Lung (tissue), 11 donors: ENCODE measurements at regions not wholly inside any gene's neighbourhood (a gene's known extent, or its start where the extent isn't known, plus 50 kb on each side); places are given as distances from the start of the nearest gene placed in this dataset.

Experiments used
- ATAC-seq: fragments of 200-7000 bp; cut with Tn5 transposase; one replicate; pipeline ENCODE4 v1.9.1; 2020; ENCODE audit warnings: moderate number of reproducible peaks; ENCODE audit not compliant: insufficient read depth, low FRiP score
- DNase-seq, 3 donors: peaks; one replicate each; pipeline ENCODE4 v3.0.0-alpha.2; 2013 to 2017
- H3K27ac ChIP-seq, 2 donors: one replicate each; pipeline ENCODE4 v1.5.1; 2013; ENCODE audit warnings: mild to moderate bottlenecking in 2 of 2, moderate library complexity in 2 of 2, control low read depth in 1 of 2, inconsistent platforms in 1 of 2, low read depth in 1 of 2, low read length in 1 of 2
- H3K27me3 ChIP-seq, 3 donors: one replicate each; pipeline ENCODE4 v1.5.1; 2013; ENCODE audit warnings: low read length in 2 of 3; ENCODE audit not compliant: control insufficient read depth in 3 of 3, insufficient read depth in 3 of 3
- H3K36me3 ChIP-seq, 4 donors: one replicate each; pipeline ENCODE4 v1.5.1; 2013; ENCODE audit warnings: low read length in 4 of 4, mild to moderate bottlenecking in 1 of 4, moderate library complexity in 1 of 4; ENCODE audit not compliant: control insufficient read depth in 4 of 4, insufficient read depth in 4 of 4
- H3K4me1 ChIP-seq, 5 donors: one replicate each; pipeline ENCODE4 v1.5.1; 2013; ENCODE audit warnings: low read length in 5 of 5, mild to moderate bottlenecking in 2 of 5, moderate library complexity in 1 of 5; ENCODE audit not compliant: control insufficient read depth in 5 of 5, insufficient read depth in 5 of 5
- H3K4me3 ChIP-seq: one replicate; pipeline ENCODE4 v1.5.1; 2013; ENCODE audit warnings: mild to moderate bottlenecking, control low read depth, moderate library complexity
- H3K9ac ChIP-seq, 2 donors: one replicate each; pipeline ENCODE4 v1.5.1; 2013; ENCODE audit warnings: low read length in 2 of 2, control low read depth in 1 of 2; ENCODE audit not compliant: insufficient read depth in 1 of 2
- H3K9me3 ChIP-seq, 4 donors: one replicate each; pipeline ENCODE4 v1.5.1; 2013; ENCODE audit warnings: low read length in 3 of 4, mild to moderate bottlenecking in 1 of 4, moderate library complexity in 1 of 4; ENCODE audit not compliant: control insufficient read depth in 4 of 4, insufficient read depth in 3 of 4
- CTCF ChIP-seq: IDR thresholded peaks from 2 replicates; pipeline ENCODE4 v1.5.1; 2012; ENCODE audit warnings: mild to moderate bottlenecking; ENCODE audit errors: control extremely low read depth, extremely low read depth
- WGBS, 2 donors: extraction: QIAGEN DNeasy Blood & Tissue Kit; methylation state at CpG; one replicate each; pipeline ENCODE4 v1.1.7; 2013; 5-methylcytosine and 5-hydroxymethylcytosine counted together
- donor health status: control.
- donor health status: control.
- donor health status: Bipolar disorder and iron deficiency.
- donor health status: healthy.
- donor health status: DM: yes; HTN: yes; CAD: no.

- H3K27me3 ChIP-seq, result no peaks in the 10 kb centered on the region
- no peaks in the 10 kb centered on the region for H3K9me3 ChIP-seq
- H3K9ac ChIP-seq, result no peak overlapping the region
- 84 to 85% methylated on average over 4 of the region's 4 CpGs for WGBS, 2 donors
- no peaks in the 10 kb centered on the region for H3K36me3 ChIP-seq
- DNase-seq (no peak), ATAC-seq (no peak)
- no peaks in the 10 kb centered on the region for H3K4me1 ChIP-seq
- no peak for TF ChIP-seq CTCF
- H3K4me3 ChIP-seq, result no peak overlapping the region
- no peak overlapping the region for H3K27ac ChIP-seq
Measured at GRCh38 chr4:112847781-112848180, 201.7 kb upstream of the ANK2 start.

GRCh38 chr4:112848911-112849310, 200.5 kb upstream of the ANK2 start:
- no peak for ATAC-seq
- no peaks in the 10 kb centered on the region for H3K36me3 ChIP-seq
- no peak overlapping the region for H3K4me3 ChIP-seq
- H3K27me3 ChIP-seq, result no peaks in the 10 kb centered on the region
- DNase-seq, result no peak
- no peak for TF ChIP-seq CTCF
- no peaks in the 10 kb centered on the region for H3K4me1 ChIP-seq
- H3K9ac ChIP-seq, result no peak overlapping the region
- H3K27ac ChIP-seq, result no peak overlapping the region
- H3K9me3 ChIP-seq, result no peaks in the 10 kb centered on the region

- TF ChIP-seq CTCF, result no peak
- H3K9ac ChIP-seq, result no peak overlapping the region
- H3K9me3 ChIP-seq, result no peaks in the 10 kb centered on the region
- H3K36me3 ChIP-seq, result no peaks in the 10 kb centered on the region
- WGBS, 2 donors, result 72 to 89% methylated on average over 4 of the region's 4 CpGs
- no peak for ATAC-seq
- no peak overlapping the region for H3K27ac ChIP-seq
- H3K4me1 ChIP-seq, result peaks cover 0 to 8% (median 0%) of the 10 kb centered on the region in 5 donors
- DNase-seq, result no peak
- no peak overlapping the region for H3K4me3 ChIP-seq
- H3K27me3 ChIP-seq, result no peaks in the 10 kb centered on the region
Measured at GRCh38 chr4:112852601-112853000, 196.9 kb upstream of the ANK2 start.

GRCh38 chr4:112853662-112854256, 195.7 kb upstream of the ANK2 start:
- Histone ChIP-seq H3K4me3 (no peak overlapping the region), H3K27me3 (no peaks in the 10 kb centered on the region), H3K4me1 (peaks cover 0 to 9% (median 0%) of the 10 kb centered on the region in 5 donors), H3K27ac (no peak overlapping the region), H3K36me3 (no peaks in the 10 kb centered on the region), H3K9ac (no peak overlapping the region), H3K9me3 (no peaks in the 10 kb centered on the region)
- no peak for ATAC-seq
- 54% methylated on average over 3 of the region's 3 CpGs for WGBS, 2 donors
- no peak for TF ChIP-seq CTCF
- peak in 2 of 3 donors; percentile 2 to 3 for DNase-seq
